ENCODE measurements at regions not wholly inside any gene's neighbourhood (a gene's known extent, or its start where the extent isn't known, plus 50 kb on each side); places are given as distances from the start of the nearest gene placed in this dataset.

DNA sequence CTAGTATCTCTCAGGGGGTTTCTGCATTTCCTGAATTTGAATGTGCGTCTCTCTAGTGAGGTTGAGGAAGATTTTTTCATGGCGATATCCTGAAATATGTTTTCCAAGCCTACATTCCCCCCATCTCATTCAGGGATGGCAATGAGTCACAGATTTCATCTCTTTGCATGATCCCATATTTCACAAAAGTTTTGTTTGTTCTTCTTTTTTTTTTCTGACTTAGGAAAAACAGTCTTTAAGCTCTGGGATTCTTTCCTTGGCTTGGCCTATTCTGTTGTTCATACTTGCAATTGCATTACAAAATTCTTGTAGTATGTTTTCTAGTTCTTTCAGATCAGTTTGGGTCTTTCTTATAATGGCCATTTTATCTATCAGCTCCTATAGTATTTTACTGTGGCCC is 136.5 kb downstream of the DSEL start:
- DNase-seq = no peak

GRCh38 chr18:67376372-67376771 is 140.1 kb downstream of the DSEL start:
- DNase-seq = no peak

DNA sequence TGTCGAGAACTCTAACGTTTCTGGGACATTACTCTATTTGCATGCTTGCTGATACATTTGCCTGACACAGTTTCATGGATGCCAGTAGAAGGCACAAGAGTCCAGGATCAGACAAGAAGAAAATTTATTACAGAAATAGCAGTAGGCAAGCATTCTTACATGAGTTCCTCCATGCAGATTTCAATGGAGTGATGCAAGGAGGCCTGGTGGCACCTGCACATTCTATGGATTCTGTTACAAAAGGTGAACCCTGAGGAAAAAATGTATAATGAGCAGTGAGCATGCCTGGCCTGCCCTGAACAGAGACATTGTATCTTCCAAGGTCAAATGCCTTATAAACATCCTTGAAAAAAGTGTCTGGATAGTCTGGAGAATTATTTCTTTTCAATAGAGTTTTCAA is 142.9 kb downstream of the DSEL start:
- DNase-seq = no peak

DNA sequence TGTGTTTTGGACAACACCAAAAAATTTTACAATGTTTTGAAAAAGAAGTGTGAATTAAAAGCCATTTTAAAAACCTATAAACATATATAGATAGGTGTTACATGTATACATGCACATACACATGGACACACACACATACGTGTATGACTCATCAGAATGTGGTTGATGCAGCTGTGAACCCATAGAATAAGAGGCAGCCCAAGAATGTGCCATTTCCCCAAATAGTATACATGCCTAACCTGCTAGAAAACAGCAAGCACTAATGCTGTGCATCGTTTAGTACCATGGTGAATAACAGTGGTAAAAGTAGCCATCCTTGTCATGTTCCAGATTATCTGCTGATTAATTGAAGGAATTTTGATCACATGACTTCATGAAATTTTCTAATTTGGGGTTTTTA is 149.0 kb downstream of the DSEL start:
- DNase-seq = no peak

DNA sequence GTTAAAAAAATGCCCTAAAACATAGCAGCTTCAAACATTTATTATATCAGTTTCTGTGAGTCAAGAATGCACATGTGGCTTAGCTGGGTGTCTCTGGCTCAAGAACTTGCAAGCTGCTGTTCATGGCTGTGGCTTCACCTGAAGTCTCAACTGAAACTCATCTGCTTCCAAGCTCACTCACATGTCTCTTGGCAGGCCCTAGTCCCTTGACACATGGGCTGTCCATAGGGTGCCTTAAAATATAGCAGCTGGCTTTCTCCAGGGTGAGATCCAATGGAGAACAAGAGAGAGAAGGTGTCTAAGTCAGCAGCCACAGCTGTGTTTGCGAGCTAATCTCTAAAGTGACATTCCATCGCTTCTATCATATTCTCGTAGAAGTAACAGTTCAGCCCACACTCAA is 152.8 kb downstream of the DSEL start:
- DNase-seq = no peak

GRCh38 chr18:67362906-67363305 is 153.6 kb downstream of the DSEL start:
- no peak for DNase-seq

GRCh38 chr18:67359873-67360838 is 156.4 kb downstream of the DSEL start:
- DNase-seq = peak; percentile 67

DNA sequence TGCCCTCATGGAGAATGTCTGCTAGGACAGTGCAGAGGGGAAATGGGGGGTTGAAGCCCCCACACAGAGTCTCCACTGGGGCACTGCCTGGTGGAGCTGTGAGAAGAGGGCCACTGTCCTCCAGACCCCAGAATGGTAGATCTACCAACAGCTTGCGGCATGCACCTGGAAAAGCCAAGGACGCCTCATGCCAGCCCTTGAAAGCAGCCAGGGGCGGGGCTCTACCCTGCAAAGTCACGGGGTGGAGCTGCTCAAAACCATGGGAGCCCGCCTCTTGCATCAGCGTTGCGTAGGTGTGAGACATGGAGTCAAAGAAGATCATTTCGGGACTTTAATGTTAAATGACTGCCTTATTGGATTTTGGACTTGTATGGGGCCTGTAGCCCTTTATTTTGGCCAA is 157.6 kb downstream of the DSEL start:
- DNase-seq = no peak

DNA sequence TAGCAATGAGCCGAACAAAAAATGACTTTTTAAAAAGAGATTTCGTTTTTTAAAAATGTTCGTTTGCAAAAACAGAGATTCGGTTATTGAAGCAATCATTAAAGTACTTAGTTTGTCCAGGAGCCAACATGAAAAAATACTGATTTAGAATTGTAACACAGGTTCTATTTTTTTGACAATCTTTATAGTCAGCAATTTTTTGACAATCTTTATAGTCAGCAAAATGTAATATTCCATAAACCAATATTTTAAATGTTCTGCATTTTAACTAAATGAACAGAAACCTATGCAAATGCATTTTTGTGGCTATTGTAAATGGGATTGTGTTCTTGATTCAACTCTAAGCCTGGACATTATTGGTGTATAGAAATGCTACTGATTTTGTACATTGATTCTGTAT is 161.8 kb downstream of the DSEL start:
- no peak for DNase-seq

GRCh38 chr18:67354091-67354490 is 162.4 kb downstream of the DSEL start:
- DNase-seq = no peak

GRCh38 chr18:67347438-67347837 is 169.1 kb downstream of the DSEL start:
- no peak for DNase-seq

DNA sequence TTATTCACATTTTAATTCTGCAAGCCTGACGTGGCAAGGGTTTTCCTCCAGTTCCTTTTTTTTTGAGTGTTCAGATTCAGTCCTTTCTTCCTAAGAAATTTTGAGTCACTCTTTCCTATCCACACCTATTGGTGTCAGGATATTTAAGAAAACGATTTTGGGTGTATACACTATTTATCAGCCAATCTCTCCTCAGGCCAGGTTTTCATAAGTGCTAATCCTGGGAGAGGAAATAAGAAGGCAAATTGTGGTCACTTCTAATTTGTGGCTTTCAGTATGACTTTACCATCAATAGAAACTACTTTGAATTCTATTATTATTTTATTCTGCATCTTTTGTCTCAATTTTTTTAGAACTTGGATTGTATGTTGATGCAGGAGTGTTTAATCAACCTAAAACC is 174.4 kb downstream of the DSEL start:
- DNase-seq = no peak

DNA sequence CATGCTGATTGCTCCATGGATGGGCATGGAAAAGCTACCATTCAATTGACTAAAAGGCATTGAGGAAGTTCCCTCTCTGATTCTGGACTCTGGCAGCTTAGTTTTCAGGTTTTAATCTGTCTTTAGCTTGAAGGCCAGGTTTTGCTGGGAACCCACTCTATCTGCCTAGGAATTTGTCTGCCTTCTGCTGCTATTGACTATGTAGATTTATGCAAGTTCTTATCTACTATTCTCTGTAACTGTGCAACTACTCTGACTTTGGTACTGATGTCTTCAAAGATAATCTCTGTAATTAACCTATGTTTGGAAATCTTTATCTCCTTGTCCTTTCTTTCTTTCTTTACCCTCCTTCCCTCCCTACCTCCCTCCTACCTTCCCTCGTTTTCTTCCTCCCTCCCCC is 178.8 kb downstream of the DSEL start:
- no peak for DNase-seq

DNA sequence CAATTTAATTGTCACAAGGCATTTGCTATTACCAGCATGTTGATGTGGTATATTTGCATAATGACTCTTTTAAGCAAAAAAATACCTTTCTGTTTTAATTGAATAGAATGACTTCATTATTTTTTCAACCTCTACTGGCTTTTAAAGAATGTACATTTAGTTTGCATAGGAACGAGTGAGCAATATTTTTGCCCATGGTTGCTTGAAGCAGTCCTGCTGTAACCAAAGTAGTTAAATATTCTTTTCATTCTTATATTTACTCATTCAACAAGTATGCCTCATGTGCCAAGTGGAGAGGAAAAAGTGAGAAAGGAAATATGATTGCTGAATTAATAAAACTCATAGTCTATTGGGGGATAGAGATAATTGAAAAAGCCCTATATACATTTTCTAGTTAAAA is 184.7 kb downstream of the DSEL start:
- DNase-seq = no peak

GRCh38 chr18:67319109-67319508 is 197.4 kb downstream of the DSEL start:
- no peak for DNase-seq

GRCh38 chr18:67318651-67319050 is 197.9 kb downstream of the DSEL start:
- no peak for DNase-seq

GRCh38 chr18:67310826-67311225 is 205.7 kb downstream of the DSEL start:
- no peak for DNase-seq

GRCh38 chr18:67308819-67309218 is 207.7 kb downstream of the DSEL start:
- no peak for DNase-seq

GRCh38 chr18:67305466-67305865 is 211.1 kb downstream of the DSEL start:
- no peak for DNase-seq

DNA sequence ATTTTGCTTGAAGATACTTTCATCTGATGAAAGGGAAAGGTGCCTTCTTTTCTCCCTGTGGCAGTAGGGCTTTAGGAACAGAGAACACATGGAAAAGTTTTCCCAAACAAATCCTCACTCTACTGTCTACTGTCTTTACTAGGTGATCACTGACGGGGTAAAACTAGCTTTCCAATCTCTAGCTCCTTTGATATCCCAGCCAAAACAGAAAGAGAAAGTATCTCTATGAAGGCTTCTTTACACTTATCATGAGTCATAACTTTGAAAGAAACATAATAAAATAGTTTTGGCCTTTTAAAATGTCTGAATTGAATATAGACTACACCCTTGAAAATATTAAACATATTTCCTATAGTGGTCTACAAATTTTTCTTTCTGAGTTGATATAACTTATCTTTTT is 214.5 kb downstream of the DSEL start:
- DNase-seq = no peak

- DNase-seq = no peak
Observed at GRCh38 chr18:67301592-67301991, 214.9 kb downstream of the DSEL start.

- no peak for DNase-seq
Observed at GRCh38 chr18:67300498-67300897, 216.0 kb downstream of the DSEL start.

DNA sequence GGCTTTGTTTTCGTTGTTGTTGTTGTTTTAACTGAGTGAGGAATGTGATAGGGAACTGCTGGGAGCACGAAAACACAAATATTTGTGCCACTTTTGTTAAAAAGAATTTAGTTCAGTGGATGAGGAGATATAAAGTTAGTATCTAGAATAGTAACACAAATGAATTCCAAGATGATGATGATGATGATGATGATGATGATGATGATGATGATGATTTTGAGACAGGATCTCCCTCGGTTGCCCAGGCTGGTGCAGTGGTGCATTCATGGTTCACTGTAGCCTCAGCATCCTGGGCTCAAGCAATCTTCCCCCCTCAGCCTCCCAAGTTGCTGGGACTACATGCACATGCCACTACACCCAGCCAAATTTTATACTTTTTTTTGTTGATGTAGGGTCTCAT is 223.7 kb downstream of the DSEL start:
- DNase-seq = no peak

- DNase-seq = no peak
Observed at GRCh38 chr18:67290421-67290820, 226.1 kb downstream of the DSEL start.

GRCh38 chr18:67285583-67285982 is 230.9 kb downstream of the DSEL start:
- DNase-seq = no peak
